ENCODE measurements at regions not wholly inside any gene's neighbourhood (a gene's known extent, or its start where the extent isn't known, plus 50 kb on each side); places are given as distances from the start of the nearest gene placed in this dataset.

GRCh38 chrX:150223176-150224015 is 139.7 kb upstream of the MAMLD1 start (continued):
- TF ChIP-seq ZNF280D (CRISPR knock-in tag; IDR thresholded peaks at IDR 0.05), result no peak

- ChIA-PET POLR2A (no interaction called here), CTCF (ENCODE audit: low intra/inter-chr PET ratio, low total read pairs) (no interaction called here)
- Histone ChIP-seq H3K4me3 (replicated peaks in 1 of 3; ENCODE audit: insufficient read depth in 1 of 3, low read depth in 2 of 3, low read length in 3 of 3) (no peak overlapping the region), H3K4me1 (ENCODE audit: insufficient read depth, low read length) (no peaks in the 10 kb centered on the region), H3K36me3 (replicated peaks in 1 of 2; ENCODE audit: control insufficient read depth in 1 of 2, insufficient read depth in 2 of 2, low read length in 2 of 2) (no peaks in the 10 kb centered on the region), H3K9ac (ENCODE audit: insufficient read depth, low read depth, low read length) (no peak overlapping the region), H3K9me3 (ENCODE audit: low read length) (no peaks in the 10 kb centered on the region), H3K27me3 (ENCODE audit: control insufficient read depth in 1 of 2, insufficient read depth in 2 of 2, low read length in 2 of 2) (no peaks in the 10 kb centered on the region), H2AFZ (ENCODE audit: low read length) (no peak overlapping the region), H4K20me1 (ENCODE audit: insufficient read depth, low read length) (no peaks in the 10 kb centered on the region), H3K79me2 (ENCODE audit: insufficient read depth, low read length) (no peaks in the 10 kb centered on the region), H3K27ac (ENCODE audit: extremely low read length, insufficient read depth, low read length) (no peak overlapping the region), H3K4me2 (ENCODE audit: low read depth, low read length) (no peak overlapping the region)
- 0% methylated on average over 2 of the region's 3 CpGs for WGBS (ENCODE audit: low lambda C conversion rate)
- no TSS peak for BruUV-seq (replicated peaks)
- in situ Hi-C loops (cut with HindIII; ENCODE audit: extremely low pct_ligation_motif_present, low pct_unique_long_range_greater_than_20kb) (no loop called here), intact Hi-C loops (cut with micrococcal nuclease; ENCODE audit: unreplicated experiment) (no loop called here)
- FAIRE-seq (no peak), DNase-seq (ENCODE audit: low spot score) (no peak), ATAC-seq (no peak)
- TF ChIP-seq MIER3 (CRISPR knock-in tag; IDR thresholded peaks at IDR 0.05; ENCODE audit: borderline replicate concordance) (no peak), ATF3 (CRISPR knock-in tag; IDR thresholded peaks at IDR 0.05) (no peak), ZNF430 (CRISPR knock-in tag; IDR thresholded peaks at IDR 0.05) (no peak), ZNF280D (CRISPR knock-in tag; IDR thresholded peaks at IDR 0.05) (no peak), KAT8 (CRISPR knock-in tag; IDR thresholded peaks at IDR 0.05) (no peak), PHF5A (CRISPR knock-in tag; IDR thresholded peaks at IDR 0.05; ENCODE audit: low read depth, unreplicated experiment) (no peak)
- TF ChIP-seq, protein P1, sequence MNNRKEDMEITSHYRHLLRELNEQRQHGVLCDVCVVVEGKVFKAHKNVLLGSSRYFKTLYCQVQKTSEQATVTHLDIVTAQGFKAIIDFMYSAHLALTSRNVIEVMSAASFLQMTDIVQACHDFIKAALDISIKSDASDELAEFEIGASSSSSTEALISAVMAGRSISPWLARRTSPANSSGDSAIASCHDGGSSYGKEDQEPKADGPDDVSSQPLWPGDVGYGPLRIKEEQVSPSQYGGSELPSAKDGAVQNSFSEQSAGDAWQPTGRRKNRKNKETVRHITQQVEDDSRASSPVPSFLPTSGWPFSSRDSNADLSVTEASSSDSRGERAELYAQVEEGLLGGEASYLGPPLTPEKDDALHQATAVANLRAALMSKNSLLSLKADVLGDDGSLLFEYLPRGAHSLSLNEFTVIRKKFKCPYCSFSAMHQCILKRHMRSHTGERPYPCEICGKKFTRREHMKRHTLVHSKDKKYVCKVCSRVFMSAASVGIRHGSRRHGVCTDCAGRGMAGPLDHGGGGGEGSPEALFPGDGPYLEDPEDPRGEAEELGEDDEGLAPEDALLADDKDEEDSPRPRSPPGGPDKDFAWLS (CRISPR knock-in tag; IDR thresholded peaks at IDR 0.05; ENCODE audit: borderline replicate concordance), result no peak
Measured at GRCh38 chrX:150224676-150225075, 138.4 kb upstream of the MAMLD1 start.

Data from HepG2 (cell line).